Neural progenitor cell (in vitro differentiated cells): ENCODE measurements at regions not wholly inside any gene's neighbourhood (a gene's known extent, or its start where the extent isn't known, plus 50 kb on each side); places are given as distances from the start of the nearest gene placed in this dataset.
A peak's percentile ranks its signal among the peaks of the same experiment; 100 is the strongest.

ENCODE experiments used
- CTCF ChIP-seq: fragments of 200-600 bp; sonication (generic); IDR thresholded peaks from 2 replicates; pipeline ENCODE4 v1.5.1; 2017; ENCODE audit warnings: antibody characterized with exemption, mild to moderate bottlenecking
- EZH2 ChIP-seq: fragments of 200-600 bp; sonication (generic); IDR thresholded peaks from 2 replicates; pipeline ENCODE4 v1.6.1; 2017; ENCODE audit warnings: antibody characterized with exemption, mild to moderate bottlenecking, moderate library complexity
- EZH2phosphoT487 ChIP-seq: fragments of 200-600 bp; sonication (generic); IDR thresholded peaks from 2 replicates; pipeline ENCODE4 v1.6.1; 2017; ENCODE audit warnings: antibody characterized with exemption

DNA sequence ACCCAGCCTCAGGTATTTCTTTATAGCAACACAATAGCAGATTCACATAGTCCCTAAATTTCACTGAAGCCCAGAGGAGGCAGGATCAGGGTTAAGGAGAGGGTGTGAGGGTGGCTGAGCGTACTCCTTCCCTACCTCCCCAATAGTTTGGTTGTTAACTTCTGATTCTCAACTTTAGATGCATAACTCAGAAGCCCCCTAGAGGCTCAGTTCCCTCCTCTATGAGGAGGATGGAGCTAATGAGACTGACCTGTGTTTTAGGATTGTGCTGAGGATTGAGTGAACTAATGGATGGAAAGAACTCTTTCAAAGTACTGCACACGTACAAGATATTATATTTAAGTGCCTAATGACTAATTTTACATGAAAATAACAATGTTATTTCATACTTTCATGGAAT lies 249.3 kb upstream of the SOX14 start:
- peak; percentile 31 for TF ChIP-seq CTCF
- no peak for TF ChIP-seq EZH2
- TF ChIP-seq EZH2phosphoT487 = no peak
